ENCODE measurements at regions not wholly inside any gene's neighbourhood (a gene's known extent, or its start where the extent isn't known, plus 50 kb on each side); places are given as distances from the start of the nearest gene placed in this dataset.
"Not testable (repeated sequence)": the region's sequence is repeated elsewhere in the genome, so short reads cannot be mapped to it uniquely, and the experiment has no call there.

DNA sequence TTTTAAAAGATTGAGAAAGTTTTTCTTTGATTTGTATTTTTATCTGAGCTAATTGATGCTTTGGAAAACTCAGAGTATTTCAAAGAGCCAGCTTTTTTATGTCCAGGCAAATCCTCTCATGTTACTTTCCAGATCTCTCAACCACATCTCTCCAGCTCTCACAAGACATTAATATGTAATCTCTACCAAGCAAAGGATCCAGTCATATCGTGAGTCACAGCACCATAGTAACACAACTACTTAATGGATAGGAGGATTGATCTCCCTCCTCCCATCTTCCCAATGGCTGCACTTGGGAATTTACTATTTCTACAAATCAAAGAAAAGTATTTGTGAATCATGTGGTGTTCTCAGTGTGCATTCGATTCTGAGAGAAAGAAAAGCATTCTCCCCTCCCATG is 63.3 kb downstream of the POU4F1 start:
- no peak for DNase-seq

DNA sequence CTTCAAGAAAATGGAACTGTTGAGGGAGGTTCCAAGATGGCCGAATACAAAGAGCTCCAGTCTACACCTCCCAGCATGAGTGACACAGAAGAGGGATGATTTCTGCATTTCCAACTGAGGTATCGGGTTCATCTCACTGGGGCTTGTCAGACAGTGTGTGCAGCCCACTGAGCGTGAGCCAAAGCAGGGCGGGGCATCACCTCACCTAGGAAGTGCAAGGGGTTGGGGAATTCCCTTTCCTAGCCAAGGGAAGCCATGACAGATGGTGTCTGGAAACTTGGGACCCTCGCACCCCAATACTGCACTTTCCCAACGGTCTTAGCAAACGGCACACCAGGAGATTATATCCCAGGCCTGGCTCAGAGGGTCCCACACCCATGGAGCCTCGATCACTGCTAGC is 77.3 kb downstream of the POU4F1 start:
- not testable (repeated sequence) for DNase-seq

DNA sequence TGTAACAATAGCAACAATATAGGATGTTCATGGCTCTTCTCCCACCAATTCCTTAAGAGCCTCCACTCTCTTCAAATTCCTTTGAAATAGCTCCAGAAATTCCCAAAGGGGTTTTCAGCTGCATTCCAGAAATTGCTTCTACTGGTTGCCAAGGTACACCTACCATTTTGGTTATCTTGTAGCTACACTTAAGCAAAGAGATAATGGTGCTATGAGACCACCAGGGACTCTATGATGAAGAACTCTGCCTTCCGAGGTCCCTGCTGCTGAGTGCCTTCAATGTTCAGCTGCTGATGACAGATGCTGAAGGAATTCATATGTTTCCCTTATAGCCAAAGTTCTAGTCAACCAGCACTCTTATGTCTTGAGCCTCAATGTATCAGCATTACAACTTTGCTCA is 78.4 kb downstream of the POU4F1 start:
- no peak for DNase-seq

- DNase-seq = no peak
Observed at GRCh38 chr13:78521091-78521490, 82.3 kb downstream of the POU4F1 start.

DNA sequence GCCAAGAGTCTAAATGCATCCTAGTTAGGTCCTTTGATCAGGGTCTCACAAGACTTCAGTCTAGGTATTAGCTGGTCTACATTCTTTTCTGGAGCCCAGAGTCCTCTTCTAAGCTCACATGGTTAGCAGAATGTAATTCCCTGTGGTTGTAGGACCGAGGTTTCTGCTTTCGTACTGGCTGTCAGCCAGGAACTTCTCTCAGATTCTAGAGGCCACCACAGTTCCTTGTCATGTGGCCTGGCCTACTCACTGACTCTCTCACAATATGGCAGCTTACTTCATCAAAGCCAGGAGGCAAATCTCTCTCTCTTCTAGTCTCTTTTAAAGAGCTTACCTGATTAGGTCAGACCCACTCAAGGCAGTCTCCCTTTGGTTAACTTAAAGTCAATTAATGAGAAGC is 82.9 kb downstream of the POU4F1 start:
- no peak for DNase-seq

- DNase-seq = not testable (repeated sequence)
Observed at GRCh38 chr13:78518482-78518881, 84.9 kb downstream of the POU4F1 start.

GRCh38 chr13:78499802-78500201 is 103.5 kb downstream of the POU4F1 start:
- no peak for DNase-seq

GRCh38 chr13:78497702-78498355 is 105.5 kb downstream of the POU4F1 start:
- DNase-seq = no peak

DNA sequence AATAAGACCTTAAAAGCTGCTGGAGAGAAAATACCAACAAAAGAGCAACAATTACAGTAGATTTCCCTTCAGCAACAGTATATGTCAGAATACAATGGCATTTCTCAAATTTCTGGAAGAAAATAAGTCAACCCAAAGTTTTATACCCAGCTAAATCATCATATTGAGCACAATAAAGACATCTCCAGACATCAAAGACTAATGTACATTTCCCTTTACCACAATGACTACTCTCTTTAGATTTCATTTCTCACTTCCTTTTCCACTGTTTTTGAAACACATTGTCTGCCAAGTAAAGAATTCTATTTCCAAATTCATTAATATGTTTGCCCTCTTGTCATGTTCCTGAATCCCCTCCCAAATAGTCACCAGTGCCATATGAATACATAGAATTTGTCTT is 111.4 kb downstream of the POU4F1 start:
- no peak for DNase-seq

GRCh38 chr13:78490225-78490624 is 113.1 kb downstream of the POU4F1 start:
- not testable (repeated sequence) for DNase-seq

DNA sequence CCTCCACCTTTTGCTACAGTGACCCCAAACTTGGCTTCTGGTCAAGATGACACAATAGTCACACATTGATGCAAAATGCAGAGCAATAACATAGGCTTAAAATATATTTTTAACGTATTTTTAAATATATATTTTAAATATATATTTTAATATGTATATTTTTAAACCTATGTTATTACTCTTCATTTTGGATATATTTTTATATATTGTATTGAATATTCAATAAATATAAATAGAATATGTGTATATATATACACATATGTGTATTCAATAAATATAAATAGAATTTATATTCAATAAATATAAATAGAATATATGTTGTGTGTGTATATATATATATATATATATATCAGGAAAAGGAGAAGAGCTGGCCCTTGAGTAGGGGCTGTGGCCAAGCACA is 115.6 kb downstream of the POU4F1 start:
- no peak for DNase-seq

DNA sequence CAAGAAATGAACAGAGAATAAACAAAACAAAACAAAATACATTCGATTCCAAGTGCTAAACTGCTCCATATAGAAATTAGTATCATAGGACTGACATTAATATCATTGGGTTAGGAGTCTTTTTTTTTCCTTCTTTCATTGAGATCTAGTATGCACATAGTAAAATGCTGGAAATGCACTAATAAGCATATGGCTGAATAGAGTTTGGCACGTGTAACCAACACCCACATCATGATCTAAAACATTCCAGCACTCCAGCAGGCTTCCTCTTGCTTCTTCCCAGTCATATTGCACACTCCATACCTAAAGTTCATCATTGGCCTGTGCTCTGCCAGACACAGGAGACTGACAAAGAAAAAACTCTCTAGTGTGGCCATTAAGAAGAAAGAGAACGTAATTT is 117.5 kb downstream of the POU4F1 start:
- DNase-seq = no peak

DNA sequence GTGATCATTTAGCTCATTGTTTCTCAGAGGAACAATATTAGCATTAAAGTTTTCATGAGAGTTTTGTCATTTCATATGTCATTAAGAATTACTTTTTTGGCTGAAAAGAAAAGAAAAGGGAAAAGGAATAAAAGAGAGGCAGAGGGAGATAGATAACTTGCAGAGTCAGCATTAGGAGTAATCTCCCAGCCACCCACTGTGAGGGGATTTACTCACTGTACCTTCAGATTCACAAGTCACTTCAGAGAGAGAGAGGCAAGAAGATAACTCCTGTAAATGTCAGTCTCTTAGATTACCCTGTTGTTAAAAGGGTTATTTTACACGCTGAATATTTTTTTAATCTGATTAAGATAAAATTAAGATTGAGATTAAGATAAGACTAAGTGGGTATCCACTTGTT is 125.2 kb downstream of the POU4F1 start:
- DNase-seq = no peak

- DNase-seq = no peak
Observed at GRCh38 chr13:78476910-78477309, 126.4 kb downstream of the POU4F1 start.

- no peak for DNase-seq
Observed at GRCh38 chr13:78468621-78469020, 134.7 kb downstream of the POU4F1 start.

DNA sequence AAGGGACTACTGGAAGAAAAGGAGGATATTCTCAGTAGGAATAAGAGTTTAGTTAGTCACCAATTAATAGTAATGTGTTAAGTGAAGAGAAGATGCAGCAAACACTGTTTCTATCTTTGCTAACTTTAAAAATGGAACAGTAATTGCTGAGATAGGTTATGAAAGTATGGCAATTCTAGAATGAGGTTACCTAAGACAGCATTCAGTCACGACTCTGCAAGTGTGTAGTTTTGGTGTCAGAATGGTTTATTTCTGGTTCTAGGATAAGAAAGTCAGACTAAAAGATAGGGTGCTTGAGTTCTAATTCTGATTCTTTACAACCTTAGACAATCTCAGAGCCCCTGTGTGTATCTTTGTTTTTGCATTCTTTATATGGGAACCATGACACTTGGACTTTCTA is 138.1 kb downstream of the POU4F1 start:
- DNase-seq = no peak

DNA sequence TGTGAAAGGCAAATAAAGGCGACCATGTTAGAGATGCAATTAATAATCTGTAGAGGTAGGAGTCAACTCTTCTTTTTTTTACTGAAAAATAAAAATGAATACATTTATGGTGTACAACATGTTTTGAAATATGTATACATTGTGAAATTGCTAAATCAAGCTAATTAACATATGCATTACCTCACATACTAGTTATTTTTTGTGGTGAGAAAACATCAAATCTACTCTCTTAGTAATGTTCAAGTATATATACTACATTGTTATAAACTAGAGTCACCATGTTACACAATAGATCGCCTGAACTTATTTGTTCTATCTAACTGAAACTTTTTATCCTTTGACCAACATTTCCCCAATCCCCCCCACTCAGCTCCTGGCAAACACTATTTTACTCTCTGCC is 143.2 kb downstream of the POU4F1 start:
- no peak for DNase-seq

- DNase-seq = no peak
Observed at GRCh38 chr13:78443839-78444238, 159.5 kb downstream of the POU4F1 start.

- no peak for DNase-seq
Observed at GRCh38 chr13:78437781-78438180, 165.6 kb downstream of the POU4F1 start.

DNA sequence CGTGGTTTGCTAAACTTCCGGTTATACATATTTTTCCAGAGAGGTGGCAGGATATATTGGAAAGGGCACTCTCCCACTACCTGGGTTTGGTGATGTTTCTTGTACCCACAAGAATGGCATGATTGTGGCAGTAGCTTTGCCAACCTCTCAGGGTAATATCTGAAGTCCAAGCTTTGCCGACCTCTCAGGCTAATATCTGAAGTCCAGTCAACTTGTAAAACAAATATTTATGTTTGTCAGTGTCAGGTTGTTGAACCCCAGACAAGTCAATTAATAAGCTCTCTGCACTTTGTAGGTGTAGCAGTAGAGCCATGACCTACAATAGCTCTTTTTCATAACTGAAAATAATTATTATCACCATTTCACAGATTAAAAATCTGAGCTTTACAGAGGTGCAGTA is 167.0 kb downstream of the POU4F1 start:
- DNase-seq = no peak

- DNase-seq = no peak
Observed at GRCh38 chr13:78431328-78431727, 172.0 kb downstream of the POU4F1 start.

GRCh38 chr13:78430811-78431210 is 172.5 kb downstream of the POU4F1 start:
- DNase-seq = no peak

DNA sequence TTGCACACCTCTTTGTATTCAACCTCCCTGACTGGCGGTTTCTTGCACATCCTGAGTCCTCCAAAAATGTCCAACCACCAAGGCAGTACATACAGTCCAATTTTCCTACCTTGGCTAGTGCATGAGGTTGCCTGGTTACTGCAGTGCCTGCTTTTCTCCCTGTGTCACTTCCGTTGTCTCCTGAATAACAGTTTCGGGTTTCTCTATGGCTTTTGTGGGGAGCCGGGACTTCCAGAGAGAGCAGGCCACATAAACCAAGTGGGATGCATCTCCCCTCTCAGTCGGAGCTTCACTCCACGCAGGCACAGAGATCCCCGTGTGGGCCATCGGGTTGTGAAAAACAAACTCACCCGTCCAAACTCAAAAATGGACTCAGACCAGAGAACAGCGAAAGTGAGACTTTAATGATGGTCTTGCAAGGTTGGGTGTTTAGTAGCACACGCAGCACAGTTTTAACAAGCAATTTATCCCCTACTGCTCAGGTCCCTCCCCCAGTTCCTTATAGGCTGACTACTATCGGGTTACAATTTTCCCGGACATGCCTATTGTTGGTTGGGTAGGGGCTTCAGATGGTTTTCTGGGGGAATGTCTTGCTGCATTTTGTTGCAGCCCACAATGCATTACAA is 173.1 kb downstream of the POU4F1 start:
- no peak for DNase-seq

- DNase-seq = no peak
Observed at GRCh38 chr13:78428646-78429045, 174.7 kb downstream of the POU4F1 start.

DNA sequence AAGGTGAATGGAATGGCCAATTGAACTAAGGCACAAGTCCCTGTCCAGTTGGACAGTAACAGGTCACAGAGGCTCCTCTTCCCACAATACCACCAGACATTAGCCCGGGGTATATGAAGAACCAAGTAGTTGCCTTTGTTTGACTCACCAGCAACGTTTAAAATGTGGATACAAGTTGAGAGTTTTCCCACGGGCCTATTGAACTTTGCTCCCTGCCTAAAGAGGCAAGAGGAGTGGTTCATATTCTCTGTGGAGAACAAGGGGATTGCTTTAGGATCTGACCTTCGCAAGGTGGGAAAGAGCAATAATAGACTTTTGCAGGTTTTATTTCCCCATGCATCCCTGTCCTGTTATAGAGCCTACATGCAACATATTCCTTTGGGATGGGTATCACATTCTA is 177.2 kb downstream of the POU4F1 start:
- no peak for DNase-seq
